Ovary (tissue), 7 donors: ENCODE measurements at regions not wholly inside any gene's neighbourhood (a gene's known extent, or its start where the extent isn't known, plus 50 kb on each side); places are given as distances from the start of the nearest gene placed in this dataset.
A peak's percentile ranks its signal among the peaks of the same experiment; 100 is the strongest.

Source experiments
- DNase-seq, 5 donors: peaks; one replicate each; pipeline ENCODE4 v3.0.0-alpha.2; 2019 to 2020
- H3K27ac ChIP-seq, 2 donors: fragments of 200-600 bp; one replicate each; pipeline versions ENCODE4 v1.5.1 to v1.8.0; 2019 to 2022
- H3K27me3 ChIP-seq: fragments of 200-600 bp; one replicate; pipeline ENCODE4 v1.8.0; 2022
- H3K36me3 ChIP-seq: fragments of 200-600 bp; sonication (generic); one replicate; pipeline ENCODE4 v1.5.1; 2019
- H3K4me1 ChIP-seq: one replicate; pipeline ENCODE4 v1.8.1; 2013; ENCODE audit warnings: mild to moderate bottlenecking, moderate library complexity; ENCODE audit not compliant: insufficient read depth
- H3K4me3 ChIP-seq: fragments of 200-600 bp; sonication (generic); one replicate; pipeline ENCODE4 v1.5.1; 2017
- H3K9me3 ChIP-seq, 2 donors: fragments of 200-600 bp in 1 of 2; sonication (generic) in 1 of 2; one replicate each; pipeline versions ENCODE4 v1.5.1 to v1.8.1; 2013 to 2019; ENCODE audit warnings: mild to moderate bottlenecking in 1 of 2, moderate library complexity in 1 of 2
- EP300 ChIP-seq: sonication (generic); formaldehyde crosslinking; IDR thresholded peaks from one replicate; pipeline ENCODE4 v1.6.1; 2017; ENCODE audit warnings: antibody characterized with exemption
- POLR2A ChIP-seq: fragments of 450-650 bp; IDR thresholded peaks from one replicate; pipeline ENCODE4 v1.6.1; 2017; ENCODE audit warnings: antibody characterized with exemption, mild to moderate bottlenecking, moderate library complexity
- WGBS, 3 donors: extraction: QIAGEN DNeasy Blood & Tissue Kit in 1 of 3; methylation state at CpG; one replicate each; pipeline versions ENCODE4 v1.1.5 to v1.1.7; 2013 to 2017; 5-methylcytosine and 5-hydroxymethylcytosine counted together
- intact Hi-C, 4 donors: fragments of 100-400 bp; cut with DNase I; formaldehyde crosslinking; loops; one replicate each; pipeline versions ENCODE4 v1.11.0 to v1.15.1; 2022 to 2023
- TF ChIP-seq, protein P1 (sequence below), 3 donors: fragments of 450-650 bp in 2 of 3; fragments of 200-600 bp in 1 of 3; IDR thresholded peaks; one replicate each; pipeline versions ENCODE4 v1.5.1 to v1.8.0; 2016 to 2022; ENCODE audit warnings: antibody characterized with exemption in 3 of 3, mild to moderate bottlenecking in 1 of 3
- donor health status: DM: no; HTN: no; CAD: no; lungs with moderate emphysema.
- donor health status: DM: no; HTN: no; CAD: no.
- donor health status: Bipolar disorder and iron deficiency.
- donor health status: DM: no; HTN: no; CAD: no.
- donor health status: DM: yes; HTN: yes; CAD: no.

- Histone ChIP-seq H3K4me3 (no peak overlapping the region), H3K36me3 (no peaks in the 10 kb centered on the region), H3K4me1 (no peaks in the 10 kb centered on the region), H3K27me3 (no peaks in the 10 kb centered on the region), H3K9me3 (no peaks in the 10 kb centered on the region), H3K27ac (no peak overlapping the region)
- WGBS, 3 donors, result 60 to 72% (median 69%) methylated on average over 3 of the region's 3 CpGs
- TF ChIP-seq, protein P1, sequence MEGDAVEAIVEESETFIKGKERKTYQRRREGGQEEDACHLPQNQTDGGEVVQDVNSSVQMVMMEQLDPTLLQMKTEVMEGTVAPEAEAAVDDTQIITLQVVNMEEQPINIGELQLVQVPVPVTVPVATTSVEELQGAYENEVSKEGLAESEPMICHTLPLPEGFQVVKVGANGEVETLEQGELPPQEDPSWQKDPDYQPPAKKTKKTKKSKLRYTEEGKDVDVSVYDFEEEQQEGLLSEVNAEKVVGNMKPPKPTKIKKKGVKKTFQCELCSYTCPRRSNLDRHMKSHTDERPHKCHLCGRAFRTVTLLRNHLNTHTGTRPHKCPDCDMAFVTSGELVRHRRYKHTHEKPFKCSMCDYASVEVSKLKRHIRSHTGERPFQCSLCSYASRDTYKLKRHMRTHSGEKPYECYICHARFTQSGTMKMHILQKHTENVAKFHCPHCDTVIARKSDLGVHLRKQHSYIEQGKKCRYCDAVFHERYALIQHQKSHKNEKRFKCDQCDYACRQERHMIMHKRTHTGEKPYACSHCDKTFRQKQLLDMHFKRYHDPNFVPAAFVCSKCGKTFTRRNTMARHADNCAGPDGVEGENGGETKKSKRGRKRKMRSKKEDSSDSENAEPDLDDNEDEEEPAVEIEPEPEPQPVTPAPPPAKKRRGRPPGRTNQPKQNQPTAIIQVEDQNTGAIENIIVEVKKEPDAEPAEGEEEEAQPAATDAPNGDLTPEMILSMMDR (IDR thresholded peaks at IDR 0.05), result no peak
- no peak for TF ChIP-seq POLR2A
- no peak for TF ChIP-seq EP300
- intact Hi-C loops, result loop anchor here in 1 of 4 donors (10.0 kb wide), 1 partner anchor 89 kb away; no protein-coding TSS in a partner anchor
- no peak for DNase-seq
Observed at GRCh38 chrX:140065961-140066662, 100.8 kb upstream of the CXorf66 start.

DNA sequence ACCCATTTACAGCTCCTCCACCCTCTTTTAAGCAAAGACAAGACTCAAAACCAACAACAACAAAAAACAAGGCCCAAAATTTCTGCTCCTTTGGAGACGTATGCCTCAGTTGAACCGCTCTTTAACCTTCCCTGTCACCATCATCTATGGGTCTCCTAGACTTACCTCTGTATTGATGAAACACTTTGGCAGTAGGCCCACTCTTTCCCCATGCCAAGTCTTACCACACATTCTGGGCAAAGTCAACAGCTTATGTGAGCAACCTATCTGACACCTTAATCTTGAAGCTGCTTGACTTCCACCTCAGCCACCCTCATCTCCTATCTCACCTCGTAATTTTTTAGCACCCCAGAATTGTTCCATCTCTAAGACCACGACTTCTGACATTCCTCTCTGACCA, 99.7 kb upstream of the CXorf66 start:
- 40 to 46% (median 40%) methylated on average over 4 of the region's 4 CpGs for WGBS, 3 donors

DNA sequence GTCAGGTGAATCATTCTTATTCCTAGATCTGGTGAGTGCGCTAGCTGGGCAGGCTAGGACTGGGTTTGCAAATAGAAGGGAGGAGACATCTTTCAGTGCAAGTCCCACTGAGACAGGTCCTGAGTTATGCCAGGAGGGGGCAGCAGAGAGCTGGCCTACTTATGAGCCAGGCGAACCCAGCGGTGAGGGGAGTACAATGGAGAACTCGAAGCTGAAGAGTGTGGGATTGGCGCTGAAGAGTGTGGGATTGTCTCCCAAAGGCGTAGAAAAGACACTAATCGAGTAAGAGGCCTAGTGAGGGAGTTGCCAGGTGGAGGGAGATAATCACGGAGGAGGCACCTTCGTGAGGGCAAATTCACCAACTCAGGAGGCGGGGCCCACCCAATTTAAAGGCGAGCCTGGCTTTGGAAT, 91.7 kb upstream of the CXorf66 start:
- TF ChIP-seq, protein P1 (IDR thresholded peaks at IDR 0.05), result peak in 1 of 3 donors; percentile 58
- no peak for TF ChIP-seq EP300
- no peak overlapping the region for H3K27ac ChIP-seq
- intact Hi-C loops, result no loop called here

More for the DNA sequence above, 99.7 kb upstream of the CXorf66 start:
- H3K4me3 ChIP-seq, result no peak overlapping the region
- H3K36me3 ChIP-seq, result no peaks in the 10 kb centered on the region
- no peaks in the 10 kb centered on the region for H3K9me3 ChIP-seq
- H3K27ac ChIP-seq, result no peak overlapping the region
- H3K4me1 ChIP-seq, result no peaks in the 10 kb centered on the region
- H3K27me3 ChIP-seq, result no peaks in the 10 kb centered on the region
- intact Hi-C loops, result loop anchor here in 1 of 4 donors (10.0 kb wide), 1 partner anchor 90 kb away; no protein-coding TSS in a partner anchor
- no peak for DNase-seq
- no peak for TF ChIP-seq EP300
- TF ChIP-seq, protein P1 (IDR thresholded peaks at IDR 0.05), result no peak
- TF ChIP-seq POLR2A, result no peak

GRCh38 chrX:140053846-140054245, 88.5 kb upstream of the CXorf66 start:
- intact Hi-C loops, result no loop called here
- no peak overlapping the region for H3K4me3 ChIP-seq

More for the DNA sequence above, 91.7 kb upstream of the CXorf66 start:
- 26 to 29% (median 27%) methylated on average over 11 of the region's 11 CpGs for WGBS, 3 donors
- H3K9me3 ChIP-seq, result no peaks in the 10 kb centered on the region
- no peaks in the 10 kb centered on the region for H3K36me3 ChIP-seq
- peak; percentile 34 to 65 (median 53) for DNase-seq
- no peak overlapping the region for H3K4me3 ChIP-seq
- H3K27me3 ChIP-seq, result no peaks in the 10 kb centered on the region
- H3K4me1 ChIP-seq, result no peaks in the 10 kb centered on the region

DNA sequence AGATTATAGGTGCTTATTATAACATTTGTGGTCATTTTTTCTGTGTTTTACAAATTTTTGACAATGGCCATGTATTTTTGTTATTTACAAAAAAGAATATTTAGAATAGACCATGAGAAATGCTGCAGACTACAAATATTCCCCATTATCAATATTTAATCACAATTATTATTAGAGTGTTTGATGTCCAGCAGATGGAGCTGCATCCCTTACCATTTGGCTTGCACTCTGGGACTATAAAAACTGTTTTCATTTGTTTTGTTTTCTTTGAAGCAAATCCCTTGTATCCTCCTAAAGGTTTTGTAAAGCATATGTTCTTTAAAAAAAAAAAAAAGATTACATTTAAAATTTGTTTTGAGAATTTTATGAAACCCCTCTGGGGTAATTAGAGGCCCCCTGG, 85.6 kb upstream of the CXorf66 start:
- TF ChIP-seq EP300, result no peak
- TF ChIP-seq, protein P1 (IDR thresholded peaks at IDR 0.05), result no peak
- TF ChIP-seq POLR2A, result no peak
- H3K36me3 ChIP-seq, result no peaks in the 10 kb centered on the region
- no peaks in the 10 kb centered on the region for H3K4me1 ChIP-seq
- H3K4me3 ChIP-seq, result no peak overlapping the region
- DNase-seq, result no peak
- H3K27ac ChIP-seq, result no peak overlapping the region
- no peaks in the 10 kb centered on the region for H3K27me3 ChIP-seq
- intact Hi-C loops, result no loop called here
- no peaks in the 10 kb centered on the region for H3K9me3 ChIP-seq

More at GRCh38 chrX:140053846-140054245, 88.5 kb upstream of the CXorf66 start:
- Histone ChIP-seq H3K4me1 (no peaks in the 10 kb centered on the region), H3K27me3 (no peaks in the 10 kb centered on the region), H3K9me3 (no peaks in the 10 kb centered on the region), H3K36me3 (no peaks in the 10 kb centered on the region), H3K27ac (no peak overlapping the region)
- 18 to 29% (median 26%) methylated on average over 5 of the region's 5 CpGs for WGBS, 3 donors
- no peak for TF ChIP-seq EP300
- no peak for DNase-seq
